ENCODE measurements at regions not wholly inside any gene's neighbourhood (a gene's known extent, or its start where the extent isn't known, plus 50 kb on each side); places are given as distances from the start of the nearest gene placed in this dataset.

- no peak for TF ChIP-seq CTCF (IDR thresholded peaks at IDR 0.05; ENCODE audit: unreplicated experiment)
- Mint-ChIP-seq H3K27ac (ENCODE audit: unreplicated experiment) (no peak overlapping the region), H3K36me3 (ENCODE audit: insufficient read depth, unreplicated experiment) (no peaks in the 10 kb centered on the region), H3K4me1 (ENCODE audit: low read depth, unreplicated experiment) (no peaks in the 10 kb centered on the region), H3K27me3 (ENCODE audit: unreplicated experiment) (no peaks in the 10 kb centered on the region), H3K4me3 (ENCODE audit: low read depth, unreplicated experiment) (no peak overlapping the region), H3K9me3 (ENCODE audit: low read depth, unreplicated experiment) (no peaks in the 10 kb centered on the region)
- DNase-seq = no peak
- no TSS peak for BruUV-seq (replicated peaks)
- CTCF ChIA-PET = interaction anchor here (0.7 kb wide), 1 partner anchor 543 kb away, joined by 5 read pairs; no protein-coding TSS in a partner anchor
- intact Hi-C loops (cut with micrococcal nuclease; ENCODE audit: unreplicated experiment) = no loop called here
These were observed 124.2 kb downstream of the PPP1R3A start for GRCh38 chr7:113794573-113794972.

- Mint-ChIP-seq H3K9me3 (ENCODE audit: low read depth, unreplicated experiment) (no peaks in the 10 kb centered on the region), H3K4me3 (ENCODE audit: low read depth, unreplicated experiment) (no peak overlapping the region), H3K27me3 (ENCODE audit: unreplicated experiment) (no peaks in the 10 kb centered on the region), H3K36me3 (ENCODE audit: insufficient read depth, unreplicated experiment) (no peaks in the 10 kb centered on the region), H3K27ac (ENCODE audit: unreplicated experiment) (no peak overlapping the region), H3K4me1 (ENCODE audit: low read depth, unreplicated experiment) (no peaks in the 10 kb centered on the region)
- no TSS peak for BruUV-seq (replicated peaks)
- TF ChIP-seq CTCF (IDR thresholded peaks at IDR 0.05; ENCODE audit: unreplicated experiment) = no peak
- no peak for DNase-seq
- intact Hi-C loops (cut with micrococcal nuclease; ENCODE audit: unreplicated experiment) = no loop called here
- CTCF ChIA-PET = no interaction called here
These were observed 125.6 kb downstream of the PPP1R3A start for GRCh38 chr7:113793171-113793570.

- H3K27ac Mint-ChIP-seq (ENCODE audit: unreplicated experiment) = no peak overlapping the region
- no peaks in the 10 kb centered on the region for H3K4me1 Mint-ChIP-seq (ENCODE audit: low read depth, unreplicated experiment)
- H3K4me3 Mint-ChIP-seq (ENCODE audit: low read depth, unreplicated experiment) = no peak overlapping the region
- no peaks in the 10 kb centered on the region for H3K9me3 Mint-ChIP-seq (ENCODE audit: low read depth, unreplicated experiment)
- DNase-seq = no peak
- no peak for TF ChIP-seq CTCF (IDR thresholded peaks at IDR 0.05; ENCODE audit: unreplicated experiment)
- CTCF ChIA-PET = no interaction called here
- intact Hi-C loops (cut with micrococcal nuclease; ENCODE audit: unreplicated experiment) = no loop called here
- H3K36me3 Mint-ChIP-seq (ENCODE audit: insufficient read depth, unreplicated experiment) = no peaks in the 10 kb centered on the region
- H3K27me3 Mint-ChIP-seq (ENCODE audit: unreplicated experiment) = no peaks in the 10 kb centered on the region
- no TSS peak for BruUV-seq (replicated peaks)
These were observed 128.8 kb downstream of the PPP1R3A start for GRCh38 chr7:113790025-113790424.

- CTCF ChIA-PET = no interaction called here
- intact Hi-C loops (cut with micrococcal nuclease; ENCODE audit: unreplicated experiment) = no loop called here
- no peaks in the 10 kb centered on the region for H3K36me3 Mint-ChIP-seq (ENCODE audit: insufficient read depth, unreplicated experiment)
These were observed 131.7 kb downstream of the PPP1R3A start for GRCh38 chr7:113787106-113787505.

More at GRCh38 chr7:113787106-113787505, 131.7 kb downstream of the PPP1R3A start:
- TF ChIP-seq CTCF (IDR thresholded peaks at IDR 0.05; ENCODE audit: unreplicated experiment) = no peak
- no peak for DNase-seq
- Mint-ChIP-seq H3K4me3 (ENCODE audit: low read depth, unreplicated experiment) (no peak overlapping the region), H3K4me1 (ENCODE audit: low read depth, unreplicated experiment) (no peaks in the 10 kb centered on the region), H3K9me3 (ENCODE audit: low read depth, unreplicated experiment) (no peaks in the 10 kb centered on the region), H3K27me3 (ENCODE audit: unreplicated experiment) (no peaks in the 10 kb centered on the region), H3K27ac (ENCODE audit: unreplicated experiment) (no peak overlapping the region)
- BruUV-seq (replicated peaks) = no TSS peak

All from Calu3 (cell line).